GM19452 (cell line): ENCODE measurements at regions not wholly inside any gene's neighbourhood (a gene's known extent, or its start where the extent isn't known, plus 50 kb on each side); places are given as distances from the start of the nearest gene placed in this dataset.
A peak's percentile ranks its signal among the peaks of the same experiment; 100 is the strongest.
"Not testable (repeated sequence)": the region's sequence is repeated elsewhere in the genome, so short reads cannot be mapped to it uniquely, and the experiment has no call there.

Experiments used
- ATAC-seq: cut with Tn5 transposase; IDR thresholded peaks from one replicate; pipeline ENCODE4 v1.9.1; 2021; ENCODE audit not compliant: unreplicated experiment

DNA sequence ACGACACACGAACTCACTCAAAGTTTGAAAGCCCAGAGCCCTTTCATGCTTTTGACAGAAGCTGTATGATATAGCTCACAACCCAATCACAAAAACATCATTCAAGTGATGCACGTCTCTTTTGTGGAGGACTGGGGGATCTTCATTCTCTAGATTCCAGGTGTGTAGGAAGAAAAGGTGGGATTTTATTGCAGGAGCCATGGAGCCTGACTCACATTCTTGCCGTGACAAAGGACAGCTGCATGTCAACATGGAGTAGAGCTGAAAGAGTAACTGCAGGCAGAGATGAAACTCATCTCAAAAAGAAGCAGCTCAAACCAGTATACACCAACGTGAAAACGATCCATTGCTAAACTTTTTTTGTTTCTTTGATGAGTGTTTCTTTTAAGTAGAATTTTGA is 50.9 kb upstream of the PDE1A start:
- no peak for ATAC-seq

DNA sequence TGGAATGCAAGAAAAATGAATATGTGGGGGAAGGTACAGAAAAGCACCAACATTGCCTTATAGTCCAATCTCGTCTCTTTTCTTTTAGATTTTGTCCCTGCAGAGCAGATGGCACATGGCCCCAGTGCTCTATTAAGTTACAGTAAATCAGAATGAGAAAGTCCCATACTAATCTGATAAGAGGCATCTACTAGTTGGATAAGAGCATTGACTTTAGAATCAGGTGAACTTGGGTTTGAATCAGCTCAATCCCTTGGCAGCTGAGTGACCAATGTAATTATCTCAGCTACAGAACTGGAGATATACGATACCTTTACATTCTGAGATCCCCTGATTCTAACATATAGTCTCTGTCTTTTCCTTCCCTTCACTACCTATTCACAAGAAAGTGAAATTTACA is 54.8 kb upstream of the PDE1A start:
- ATAC-seq: no peak

DNA sequence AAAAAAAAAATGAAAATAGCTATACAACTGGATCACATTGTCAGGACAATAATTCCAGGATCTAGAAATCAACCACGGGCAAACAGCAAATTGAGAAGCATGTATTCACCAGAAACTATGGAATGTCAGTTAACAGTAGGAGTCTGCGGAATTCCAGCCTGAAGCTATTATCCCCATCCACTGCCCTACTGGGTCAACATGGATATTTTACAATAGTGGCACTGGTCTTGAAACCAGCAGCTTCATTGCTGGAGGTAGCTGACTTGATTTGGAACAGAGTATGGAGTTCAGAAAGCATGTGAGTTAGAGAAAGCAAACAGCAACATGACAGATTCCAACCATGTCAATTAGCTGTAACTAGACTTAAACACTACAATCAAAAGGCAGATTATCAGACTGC is 55.7 kb upstream of the PDE1A start:
- ATAC-seq: no peak

DNA sequence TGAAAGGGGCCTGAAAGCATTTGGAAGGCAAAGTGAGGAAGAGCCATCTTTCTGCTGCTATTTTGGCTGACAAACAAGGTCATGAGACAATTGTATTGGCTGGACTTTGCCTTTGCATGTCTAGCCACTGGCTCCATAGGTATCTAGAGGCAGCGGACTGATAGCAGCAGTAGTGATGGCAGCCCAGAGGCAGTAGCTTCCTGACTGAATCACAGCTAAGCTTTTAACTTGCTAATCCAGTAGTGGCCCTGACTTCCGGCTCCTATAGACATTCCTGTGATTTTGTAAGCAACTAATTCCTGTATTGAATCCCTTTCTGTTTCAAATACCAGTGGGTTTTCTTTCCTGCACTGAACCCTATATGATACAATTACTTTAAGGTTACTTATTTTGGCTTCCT is 69.8 kb upstream of the PDE1A start:
- no peak for ATAC-seq

DNA sequence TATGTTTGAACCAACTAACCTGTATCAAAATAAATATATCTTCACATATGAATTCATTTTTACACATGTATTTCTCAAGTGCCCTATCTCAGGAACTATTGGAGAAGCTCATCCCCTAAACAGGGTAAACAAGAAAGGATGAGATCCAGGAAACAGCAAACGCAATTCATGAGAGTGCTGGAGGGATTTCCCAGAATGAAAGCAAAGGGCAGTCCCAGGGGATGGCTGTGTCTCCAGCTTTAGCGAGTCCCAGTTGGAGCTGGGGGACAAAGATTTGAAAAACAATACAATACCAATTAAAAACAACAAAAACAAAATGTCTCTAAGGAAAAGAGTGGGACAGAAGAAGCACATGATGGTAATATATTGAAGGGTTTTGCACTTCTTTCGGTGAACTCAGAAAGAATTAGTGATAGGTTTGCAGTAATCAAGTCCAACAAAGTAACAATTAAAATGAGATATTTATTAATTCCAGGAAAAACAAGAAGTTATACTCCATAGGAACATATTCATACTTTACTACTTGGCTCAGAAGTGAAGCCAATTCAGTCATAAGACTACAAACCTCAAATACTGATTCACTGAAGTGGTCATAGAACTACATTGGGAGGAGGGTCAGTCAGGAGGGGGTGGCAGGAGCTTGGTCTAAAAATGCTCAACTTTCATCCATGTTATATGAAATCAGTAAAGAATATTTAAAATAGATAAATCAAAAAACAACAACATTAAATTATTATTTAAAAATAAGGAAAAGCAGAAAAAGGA is 73.1 kb upstream of the PDE1A start:
- no peak for ATAC-seq

DNA sequence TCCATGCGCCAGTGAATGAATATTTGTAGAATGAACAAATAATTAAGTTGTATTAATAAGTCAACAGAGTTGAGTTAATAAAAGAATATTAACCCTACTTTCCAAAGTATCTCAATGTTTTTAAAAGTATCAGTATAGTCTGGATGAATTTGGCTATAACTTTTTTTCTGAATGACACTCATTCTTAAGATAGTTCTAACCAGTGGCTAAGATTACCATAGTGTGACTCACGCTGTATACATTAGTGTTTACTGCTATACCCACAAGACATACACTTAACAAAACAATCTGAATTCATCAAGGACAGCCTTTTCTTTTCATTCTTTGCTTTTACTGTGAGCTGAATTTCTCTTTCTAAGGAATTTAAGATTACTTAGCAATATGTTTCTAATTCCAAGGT is 77.0 kb upstream of the PDE1A start:
- ATAC-seq: no peak

DNA sequence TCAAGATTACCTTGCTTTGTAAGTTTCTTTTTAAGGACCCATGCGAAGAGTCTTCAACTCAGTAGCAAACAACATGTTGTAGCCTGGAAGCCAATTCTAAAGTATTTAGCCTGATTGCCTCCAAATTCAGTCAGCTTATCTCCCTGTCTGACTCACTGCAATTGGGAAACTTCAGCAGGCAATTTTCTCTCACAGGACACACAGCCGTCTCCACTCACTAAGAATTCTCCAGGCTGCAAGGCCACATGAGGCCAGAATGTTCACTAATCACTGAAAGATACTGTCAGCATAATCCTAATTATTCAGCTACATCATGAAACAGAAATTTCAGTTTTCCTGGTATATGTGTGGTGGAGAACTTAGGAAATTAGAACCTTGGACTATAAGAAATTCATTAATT is 78.1 kb upstream of the PDE1A start:
- ATAC-seq: no peak

DNA sequence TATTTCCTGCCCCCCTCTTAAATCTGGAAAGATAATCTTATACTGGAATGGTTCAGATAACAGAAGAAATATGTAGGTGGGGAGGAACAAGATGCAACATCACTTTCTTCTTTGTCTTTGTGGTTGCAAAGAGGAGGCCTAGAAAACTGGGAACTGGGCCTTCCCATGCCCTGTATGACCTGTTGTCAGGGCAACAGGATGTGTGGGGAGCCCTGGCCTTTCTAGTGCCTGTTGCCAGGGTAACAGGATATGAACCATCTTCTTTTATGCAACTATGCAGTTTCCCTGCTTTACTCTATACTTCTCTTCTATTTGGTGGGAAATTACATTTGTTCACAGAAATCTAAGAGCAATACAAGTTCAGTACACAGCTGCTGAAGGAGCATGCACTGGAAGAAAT is 79.8 kb upstream of the PDE1A start:
- no peak for ATAC-seq

DNA sequence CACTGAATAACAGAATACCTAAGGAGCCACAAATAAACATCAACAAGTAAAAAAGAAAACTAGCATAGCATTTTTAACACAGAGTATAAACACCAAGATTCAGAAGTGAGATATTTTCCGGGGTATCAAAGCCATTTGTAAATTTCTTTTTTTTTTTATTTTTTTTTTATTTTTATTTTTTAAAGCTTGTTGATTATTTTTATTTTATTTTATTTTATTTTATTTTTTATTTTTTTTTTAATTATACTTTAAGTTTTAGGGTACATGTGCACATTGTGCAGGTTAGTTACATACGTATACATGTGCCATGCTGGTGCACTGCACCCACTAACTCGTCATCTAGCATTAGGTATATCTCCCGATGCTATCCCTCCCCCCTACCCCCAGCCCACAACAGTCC is 81.7 kb upstream of the PDE1A start:
- not testable (repeated sequence) for ATAC-seq

DNA sequence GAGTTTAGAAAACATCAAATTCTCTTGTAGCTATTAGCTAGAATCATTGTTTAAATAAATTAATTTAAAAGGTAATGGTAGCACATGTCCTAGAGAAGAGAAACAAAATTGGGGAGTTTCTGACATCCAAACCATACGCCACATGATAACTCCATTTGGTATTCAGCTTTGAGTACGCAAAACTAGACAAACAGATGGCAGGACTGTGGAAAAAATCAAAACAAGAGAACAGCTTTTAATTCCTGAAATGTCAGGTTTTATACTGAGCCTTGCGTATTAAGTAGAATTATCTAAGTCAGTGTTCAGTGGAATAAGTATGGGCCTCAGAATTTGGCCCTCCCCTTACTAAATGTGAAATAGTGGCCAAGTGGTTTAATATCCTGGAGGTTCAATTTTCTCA is 82.4 kb upstream of the PDE1A start:
- no peak for ATAC-seq

DNA sequence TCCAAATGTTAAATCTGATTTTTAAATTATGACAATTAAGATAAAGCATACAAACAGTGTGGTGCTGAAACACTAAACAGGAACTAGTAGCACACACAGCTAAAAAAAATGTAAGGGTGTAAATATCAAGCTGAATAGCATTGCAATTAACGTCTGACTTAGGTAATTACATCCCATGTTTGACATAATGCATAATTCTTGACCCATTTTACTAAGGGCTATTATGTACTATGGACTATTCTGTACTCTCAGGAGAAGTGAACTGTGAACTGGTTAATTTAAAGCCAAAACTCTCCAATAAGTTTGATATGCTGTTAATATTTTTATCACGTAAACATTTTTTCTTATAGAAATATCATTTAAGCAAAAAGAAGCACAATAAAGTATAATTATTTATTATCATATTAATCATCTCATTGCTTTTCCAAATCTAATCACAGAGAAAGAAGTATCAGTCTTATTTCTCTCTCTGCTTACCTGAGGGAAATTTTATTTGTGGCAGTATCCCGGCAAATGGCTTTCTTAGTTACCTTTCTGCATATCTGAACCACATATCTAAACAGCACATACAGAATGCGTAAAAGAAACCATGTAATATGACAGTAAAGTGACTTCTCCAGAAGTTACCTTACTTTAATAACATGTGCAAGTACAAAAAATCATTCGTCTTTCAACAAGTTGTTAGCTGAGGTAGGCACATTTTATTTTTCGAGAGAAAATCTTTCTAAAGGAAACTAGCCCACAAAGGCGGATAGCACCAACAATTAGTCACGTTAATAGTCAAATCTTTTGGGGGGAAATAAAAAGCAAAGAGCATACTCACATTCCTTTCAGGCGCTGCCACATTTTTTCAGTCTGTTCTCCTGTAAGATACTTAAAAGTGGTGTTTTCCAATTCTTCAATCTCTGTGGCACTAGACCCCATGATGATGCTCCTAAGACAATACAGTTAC is 94.9 kb upstream of the PDE1A start:
- ATAC-seq: no peak

DNA sequence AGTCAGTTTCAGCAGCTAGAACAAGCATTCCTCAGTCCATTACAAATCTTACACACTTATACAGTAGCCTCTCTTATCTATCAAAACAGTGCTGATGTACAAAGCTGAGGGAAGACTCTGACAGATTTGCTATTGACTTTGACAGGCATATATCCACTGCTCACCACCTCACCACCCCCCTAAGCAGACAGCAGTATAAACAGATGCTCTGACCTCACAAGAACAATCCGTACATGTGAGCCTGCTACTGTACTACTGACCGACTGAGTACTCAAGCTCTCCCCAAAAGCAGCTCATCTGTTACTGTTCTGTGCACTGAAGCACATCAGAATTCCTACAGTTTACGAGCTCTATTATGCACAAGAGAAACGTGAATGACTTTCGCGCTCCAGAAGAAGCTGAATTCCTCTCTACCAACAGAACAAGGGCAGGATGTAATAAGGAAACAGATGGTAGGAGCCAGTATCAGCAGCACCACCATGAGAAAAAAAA is 95.6 kb upstream of the PDE1A start:
- ATAC-seq: no peak

DNA sequence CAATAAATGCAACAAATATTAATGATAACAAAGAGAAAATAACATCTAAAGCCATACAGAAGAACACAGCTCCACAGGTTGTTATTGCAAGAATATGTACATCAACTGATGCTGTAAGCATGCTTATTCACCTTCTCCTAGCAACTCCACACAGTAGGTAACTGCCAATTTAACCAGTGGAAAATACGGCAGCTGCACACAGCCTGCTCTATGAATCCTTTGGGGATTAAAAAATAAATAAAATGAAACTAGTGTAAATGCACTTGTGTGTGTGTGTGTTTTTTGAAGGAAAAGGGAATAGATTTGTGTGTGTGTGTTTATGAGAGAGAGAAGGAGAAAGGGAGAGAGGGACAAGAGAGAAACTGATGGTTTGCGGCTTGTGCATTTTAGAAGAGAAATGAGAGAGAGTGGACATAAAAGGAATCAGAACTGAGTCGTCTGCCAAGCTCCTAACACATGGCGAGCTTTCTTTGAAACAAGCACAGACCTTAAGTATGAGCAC is 96.2 kb upstream of the PDE1A start:
- ATAC-seq: no peak

DNA sequence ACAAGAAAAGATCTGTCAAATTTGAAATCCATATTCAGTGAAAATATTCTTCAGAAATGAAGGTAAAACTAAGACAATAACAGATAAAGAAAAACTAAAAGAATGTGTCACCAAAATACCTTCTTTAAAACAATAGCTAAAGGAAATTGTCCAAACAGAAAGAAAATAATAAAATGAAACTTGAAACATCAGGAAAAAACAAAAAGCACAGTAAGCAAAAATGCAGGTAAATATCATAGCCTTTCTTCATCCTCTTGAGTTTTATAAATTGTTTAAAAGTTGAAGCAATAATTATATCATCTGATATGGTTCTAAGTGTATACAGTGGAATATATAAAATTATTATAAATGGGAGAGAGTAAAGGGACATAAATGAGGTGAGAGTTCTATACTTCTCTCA is 103.8 kb upstream of the PDE1A start:
- no peak for ATAC-seq

DNA sequence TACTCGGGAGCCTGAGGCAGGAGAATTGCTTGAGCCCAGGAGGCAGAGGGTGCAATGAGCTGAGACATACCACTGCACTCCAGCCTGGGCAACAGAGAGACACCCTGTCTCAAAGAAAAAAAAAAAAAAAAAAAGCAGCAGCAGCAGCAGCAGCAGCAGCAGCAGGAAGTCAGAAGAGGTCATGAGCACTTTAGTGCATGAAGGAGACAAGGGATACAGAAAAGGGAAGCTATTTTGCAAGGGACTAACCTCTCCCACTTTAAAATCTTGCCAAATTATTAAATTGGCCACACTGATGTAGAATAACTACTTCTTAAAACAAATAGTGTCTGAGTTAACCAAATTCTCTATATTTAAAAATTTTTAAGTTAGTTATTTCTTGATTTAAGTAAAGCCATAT is 113.4 kb upstream of the PDE1A start:
- ATAC-seq: no peak

DNA sequence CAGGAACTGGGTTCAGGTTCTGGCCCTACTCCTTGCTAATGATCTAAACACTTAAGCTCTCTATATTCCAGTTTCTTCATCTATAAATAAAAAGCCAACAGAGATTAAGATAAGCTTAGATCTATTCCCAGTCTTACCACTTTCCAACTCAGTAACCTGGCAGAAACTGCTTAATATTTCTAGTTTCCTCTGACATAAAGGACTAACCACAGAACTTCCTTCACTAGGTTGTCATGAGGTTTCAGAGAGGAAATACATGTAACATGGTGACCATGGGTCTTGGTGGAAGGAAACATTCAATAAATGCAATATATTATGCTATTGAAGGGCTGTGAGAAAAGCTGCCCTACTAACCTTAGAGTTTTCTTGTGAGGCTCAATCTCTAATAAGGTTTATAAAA is 114.4 kb upstream of the PDE1A start:
- ATAC-seq: peak; percentile 84

DNA sequence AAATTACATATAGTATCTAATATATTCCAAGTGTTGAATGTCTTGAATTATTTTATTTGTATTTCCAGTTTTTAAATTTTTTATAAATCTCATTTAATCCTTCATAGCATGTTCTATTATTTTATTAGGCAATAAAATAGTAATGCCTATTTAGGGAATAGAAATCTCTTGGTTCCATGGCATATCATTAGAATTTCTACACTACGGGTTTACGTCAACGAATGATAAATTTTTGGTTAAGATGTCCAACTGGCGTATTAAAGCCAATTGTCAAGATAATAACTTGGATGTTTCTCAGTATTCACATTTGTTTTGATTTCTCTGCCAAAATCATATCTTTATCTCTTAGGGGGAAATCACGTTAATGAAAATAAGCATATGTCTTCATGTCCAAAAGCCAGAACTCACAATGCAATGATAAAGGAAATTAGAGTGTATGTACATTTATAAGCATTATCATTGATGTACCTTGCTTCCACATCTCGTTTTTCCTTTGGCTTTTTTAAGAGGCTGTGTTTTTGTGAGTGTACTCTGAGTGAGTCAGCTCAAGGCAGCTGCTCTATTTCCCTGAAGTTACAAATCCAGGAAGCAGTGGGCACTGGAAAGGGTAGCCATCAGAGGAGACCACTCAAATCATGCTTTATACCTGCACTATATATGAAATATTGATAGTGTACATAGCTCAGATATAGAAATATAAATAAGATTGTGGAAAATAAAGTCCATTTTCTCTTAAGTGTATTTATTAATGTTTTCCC is 115.8 kb upstream of the PDE1A start:
- ATAC-seq: no peak

DNA sequence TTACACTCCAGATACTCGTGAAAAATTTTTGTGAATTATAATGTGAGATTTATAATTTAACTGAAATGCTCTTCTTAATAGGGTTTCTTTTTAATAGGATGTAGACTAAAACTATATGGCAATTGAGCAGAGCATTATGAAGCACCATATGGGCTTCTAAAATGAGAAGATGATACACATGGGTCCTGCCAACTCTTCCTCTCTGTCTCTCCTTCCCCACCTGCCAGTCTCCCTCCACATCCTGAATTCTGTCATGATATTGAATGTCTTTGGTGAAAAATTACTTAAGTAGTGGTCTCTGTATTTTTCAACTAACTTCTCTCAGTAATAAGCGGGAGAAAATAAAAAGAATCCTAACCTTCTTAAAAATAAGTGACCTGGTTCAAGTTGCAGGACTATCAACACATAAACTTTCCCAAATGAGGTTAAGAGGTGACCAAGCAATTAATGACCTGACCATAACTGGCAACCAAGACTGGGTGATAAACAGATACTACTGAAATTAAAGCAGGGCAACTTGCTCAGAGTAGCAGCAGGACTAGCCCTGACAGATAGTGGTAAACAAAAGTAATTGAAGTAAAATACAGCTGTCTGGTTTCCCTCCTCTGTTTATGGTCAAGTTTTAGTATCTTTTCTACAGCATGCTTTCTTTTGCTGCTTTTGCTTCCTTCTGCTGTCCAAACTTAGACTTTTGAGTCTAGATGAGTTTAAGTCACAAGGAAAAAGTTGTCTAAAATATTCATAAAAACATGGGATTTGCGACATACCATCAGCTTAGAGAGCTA is 117.1 kb upstream of the PDE1A start:
- no peak for ATAC-seq

DNA sequence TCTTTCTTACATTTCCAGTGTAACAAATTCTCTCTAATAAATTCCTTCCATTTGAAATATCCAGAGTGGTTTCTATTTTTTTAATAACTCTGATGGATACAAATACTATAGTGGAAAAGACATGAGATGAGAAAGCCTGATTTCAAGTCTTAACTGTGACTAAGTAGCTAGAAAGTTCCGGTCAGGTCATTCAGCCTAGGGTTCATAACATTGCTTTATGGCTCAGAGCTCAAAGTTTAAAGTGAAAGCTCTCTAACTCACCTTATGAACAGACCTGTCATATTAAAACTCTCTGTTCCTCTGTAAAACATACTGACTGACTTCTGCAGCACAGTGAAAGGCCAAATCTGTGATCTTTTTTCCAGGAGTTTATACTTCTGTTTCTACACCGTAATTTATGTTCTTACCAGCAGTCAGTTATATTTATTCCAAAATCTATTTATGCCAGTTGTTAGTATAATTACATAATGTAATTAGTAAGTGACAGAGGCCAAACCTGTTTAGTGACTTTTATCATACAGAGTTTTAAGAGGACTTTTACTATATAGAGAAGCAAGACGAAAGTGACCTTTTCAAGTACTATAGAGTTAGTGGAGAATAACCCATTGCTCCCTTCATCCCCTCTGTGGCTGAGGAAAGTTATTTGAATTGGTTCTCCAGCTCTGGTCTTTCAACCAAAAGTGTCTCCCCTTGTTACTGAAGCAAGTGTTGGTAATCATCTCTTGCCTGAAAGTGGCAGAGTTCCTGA is 118.8 kb upstream of the PDE1A start:
- ATAC-seq: peak; percentile 55
